GM19351 (cell line): ENCODE measurements at regions not wholly inside any gene's neighbourhood (a gene's known extent, or its start where the extent isn't known, plus 50 kb on each side); places are given as distances from the start of the nearest gene placed in this dataset.

Source experiments
- ATAC-seq: cut with Tn5 transposase; IDR thresholded peaks from one replicate; pipeline ENCODE4 v1.9.1; 2021; ENCODE audit warnings: mild to moderate bottlenecking, moderate library complexity; ENCODE audit not compliant: unreplicated experiment

GRCh38 chr3:145815707-145816413 lies 345.1 kb downstream of the PLOD2 start:
- no peak for ATAC-seq

GRCh38 chr3:145817870-145818483 lies 343.0 kb downstream of the PLOD2 start:
- peak; percentile 64 for ATAC-seq

- no peak for ATAC-seq
Measured at GRCh38 chr3:145820170-145820569, 340.8 kb downstream of the PLOD2 start.

GRCh38 chr3:145842294-145842902 lies 318.6 kb downstream of the PLOD2 start:
- no peak for ATAC-seq

- no peak for ATAC-seq
Measured at GRCh38 chr3:145843561-145843960, 317.4 kb downstream of the PLOD2 start.

GRCh38 chr3:145849115-145849514 lies 311.9 kb downstream of the PLOD2 start:
- ATAC-seq, result no peak

- no peak for ATAC-seq
Measured at GRCh38 chr3:145854499-145854898, 306.5 kb downstream of the PLOD2 start.

- ATAC-seq, result no peak
Measured at GRCh38 chr3:145857956-145858355, 303.0 kb downstream of the PLOD2 start.

- ATAC-seq, result no peak
Measured at GRCh38 chr3:145864336-145864735, 296.6 kb downstream of the PLOD2 start.

- ATAC-seq, result no peak
Measured at GRCh38 chr3:145865399-145866018, 295.5 kb downstream of the PLOD2 start.

- peak; percentile 60 for ATAC-seq
Measured at GRCh38 chr3:145869958-145870357, 291.0 kb downstream of the PLOD2 start.

GRCh38 chr3:145882436-145882835 lies 278.5 kb downstream of the PLOD2 start:
- no peak for ATAC-seq

- ATAC-seq, result no peak
Measured at GRCh38 chr3:145889730-145890129, 271.3 kb downstream of the PLOD2 start.

- no peak for ATAC-seq
Measured at GRCh38 chr3:145892869-145893268, 268.1 kb downstream of the PLOD2 start.

GRCh38 chr3:145893331-145893730 lies 267.7 kb downstream of the PLOD2 start:
- no peak for ATAC-seq

- peak; percentile 40 for ATAC-seq
Measured at GRCh38 chr3:145898487-145898886, 262.5 kb downstream of the PLOD2 start.

- peak; percentile 36 for ATAC-seq
Measured at GRCh38 chr3:145899241-145899640, 261.7 kb downstream of the PLOD2 start.

- ATAC-seq, result peak; percentile 71
Measured at GRCh38 chr3:145900056-145900829, 260.7 kb downstream of the PLOD2 start.

- no peak for ATAC-seq
Measured at GRCh38 chr3:145902166-145902565, 258.8 kb downstream of the PLOD2 start.

- no peak for ATAC-seq
Measured at GRCh38 chr3:145903472-145904013, 257.4 kb downstream of the PLOD2 start.

- ATAC-seq, result no peak
Measured at GRCh38 chr3:145904138-145904537, 256.8 kb downstream of the PLOD2 start.
